OCI-LY7 (cell line): ENCODE measurements at regions not wholly inside any gene's neighbourhood (a gene's known extent, or its start where the extent isn't known, plus 50 kb on each side); places are given as distances from the start of the nearest gene placed in this dataset.

Source experiments
- EZH2phosphoT487 ChIP-seq: fragments of 200-600 bp; sonication (generic); IDR thresholded peaks from 2 replicates; pipeline ENCODE4 v1.6.1; 2018; ENCODE audit warnings: low read depth, borderline replicate concordance, mild to moderate bottlenecking, mixed run types, antibody characterized with exemption, low read length, moderate library complexity, mixed read lengths
- TF ChIP-seq, protein P1 (sequence below): fragments of 200-600 bp; sonication (generic); conservative IDR thresholded peaks from 2 replicates; pipeline ENCODE4 v1.5.1; 2014; ENCODE audit warnings: mild to moderate bottlenecking, antibody characterized with exemption, low read length, moderate library complexity, mixed read lengths

DNA sequence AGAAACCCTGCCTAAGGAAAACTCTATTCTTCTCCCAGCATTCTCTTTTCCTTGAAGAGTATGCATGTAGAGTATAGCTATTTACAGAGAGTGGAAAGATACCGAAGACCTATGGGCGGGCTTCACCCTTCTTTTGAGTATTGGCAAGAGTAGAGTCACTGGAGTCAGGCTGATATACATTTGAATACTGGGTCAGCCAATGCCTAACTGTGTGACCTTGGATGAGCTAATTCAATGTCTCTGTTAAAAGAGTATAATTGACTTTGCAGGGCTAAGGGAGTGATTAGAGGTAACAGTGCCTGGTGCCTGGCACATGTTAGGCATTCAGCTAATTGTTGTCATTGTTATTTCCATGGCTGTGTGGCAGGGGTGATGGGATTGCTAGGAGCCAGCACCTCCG is 75.6 kb downstream of the TUSC7 start:
- TF ChIP-seq, protein P1, sequence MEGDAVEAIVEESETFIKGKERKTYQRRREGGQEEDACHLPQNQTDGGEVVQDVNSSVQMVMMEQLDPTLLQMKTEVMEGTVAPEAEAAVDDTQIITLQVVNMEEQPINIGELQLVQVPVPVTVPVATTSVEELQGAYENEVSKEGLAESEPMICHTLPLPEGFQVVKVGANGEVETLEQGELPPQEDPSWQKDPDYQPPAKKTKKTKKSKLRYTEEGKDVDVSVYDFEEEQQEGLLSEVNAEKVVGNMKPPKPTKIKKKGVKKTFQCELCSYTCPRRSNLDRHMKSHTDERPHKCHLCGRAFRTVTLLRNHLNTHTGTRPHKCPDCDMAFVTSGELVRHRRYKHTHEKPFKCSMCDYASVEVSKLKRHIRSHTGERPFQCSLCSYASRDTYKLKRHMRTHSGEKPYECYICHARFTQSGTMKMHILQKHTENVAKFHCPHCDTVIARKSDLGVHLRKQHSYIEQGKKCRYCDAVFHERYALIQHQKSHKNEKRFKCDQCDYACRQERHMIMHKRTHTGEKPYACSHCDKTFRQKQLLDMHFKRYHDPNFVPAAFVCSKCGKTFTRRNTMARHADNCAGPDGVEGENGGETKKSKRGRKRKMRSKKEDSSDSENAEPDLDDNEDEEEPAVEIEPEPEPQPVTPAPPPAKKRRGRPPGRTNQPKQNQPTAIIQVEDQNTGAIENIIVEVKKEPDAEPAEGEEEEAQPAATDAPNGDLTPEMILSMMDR, result no peak
- no peak for TF ChIP-seq EZH2phosphoT487
